ENCODE measurements at regions not wholly inside any gene's neighbourhood (a gene's known extent, or its start where the extent isn't known, plus 50 kb on each side); places are given as distances from the start of the nearest gene placed in this dataset.

GRCh38 chr5:57325678-57326397 is 152.0 kb downstream of the GPBP1 start:
- TF ChIP-seq CTCF (IDR thresholded peaks at IDR 0.05) (no peak), POLR2A (IDR thresholded peaks at IDR 0.05) (no peak)
- no peaks in the 10 kb centered on the region for H3K4me1 ChIP-seq
- H3K27ac ChIP-seq = no peak overlapping the region
- H3K4me3 ChIP-seq = no peak overlapping the region
- 83 to 86% methylated on average over 4 of the region's 4 CpGs for WGBS, 2 donors
- no peaks in the 10 kb centered on the region for H3K9me3 ChIP-seq
- no peaks in the 10 kb centered on the region for H3K36me3 ChIP-seq (ENCODE audit: low read depth, missing control alignments)
- intact Hi-C loops (cut with DNase I; ENCODE audit: low total_unique reads) = no loop called here
- DNase-seq = no peak
- H3K27me3 ChIP-seq = no peaks in the 10 kb centered on the region

- no peaks in the 10 kb centered on the region for H3K9me3 ChIP-seq
- H3K27ac ChIP-seq = no peak overlapping the region
- DNase-seq = no peak
- TF ChIP-seq CTCF (IDR thresholded peaks at IDR 0.05) = no peak
- no peak for TF ChIP-seq POLR2A (IDR thresholded peaks at IDR 0.05)
- no peaks in the 10 kb centered on the region for H3K4me1 ChIP-seq
- H3K4me3 ChIP-seq = no peak overlapping the region
- no peaks in the 10 kb centered on the region for H3K36me3 ChIP-seq (ENCODE audit: low read depth, missing control alignments)
- WGBS, 2 donors = 90 to 93% methylated on average over 4 of the region's 4 CpGs
- no peaks in the 10 kb centered on the region for H3K27me3 ChIP-seq
- intact Hi-C loops (cut with DNase I; ENCODE audit: low total_unique reads) = no loop called here
Observed at GRCh38 chr5:57324861-57325260, 151.0 kb downstream of the GPBP1 start.

GRCh38 chr5:57324181-57324580 is 150.3 kb downstream of the GPBP1 start:
- no peaks in the 10 kb centered on the region for H3K4me1 ChIP-seq
- no peak for DNase-seq
- 75 to 81% methylated on average over 4 of the region's 4 CpGs for WGBS, 2 donors
- no peaks in the 10 kb centered on the region for H3K27me3 ChIP-seq
- TF ChIP-seq CTCF (IDR thresholded peaks at IDR 0.05) (no peak), POLR2A (IDR thresholded peaks at IDR 0.05) (no peak)
- H3K9me3 ChIP-seq = no peaks in the 10 kb centered on the region
- no peak overlapping the region for H3K4me3 ChIP-seq
- no peaks in the 10 kb centered on the region for H3K36me3 ChIP-seq (ENCODE audit: low read depth, missing control alignments)
- no peak overlapping the region for H3K27ac ChIP-seq
- intact Hi-C loops (cut with DNase I; ENCODE audit: low total_unique reads) = no loop called here

GRCh38 chr5:57320582-57320981 is 146.7 kb downstream of the GPBP1 start:
- H3K36me3 ChIP-seq (ENCODE audit: low read depth, missing control alignments) = no peaks in the 10 kb centered on the region
- H3K27ac ChIP-seq = no peak overlapping the region
- no peak for DNase-seq
- TF ChIP-seq CTCF (IDR thresholded peaks at IDR 0.05) = no peak
- TF ChIP-seq POLR2A (IDR thresholded peaks at IDR 0.05) = no peak
- no peaks in the 10 kb centered on the region for H3K4me1 ChIP-seq
- 51% methylated on average over 6 of the region's 6 CpGs for whole genome bisulfite sequencing, 2 donors
- H3K9me3 ChIP-seq = no peaks in the 10 kb centered on the region
- H3K4me3 ChIP-seq = no peak overlapping the region
- intact Hi-C loops (cut with DNase I; ENCODE audit: low total_unique reads) = no loop called here
- no peaks in the 10 kb centered on the region for H3K27me3 ChIP-seq

GRCh38 chr5:57319628-57320027 is 145.8 kb downstream of the GPBP1 start:
- H3K36me3 ChIP-seq (ENCODE audit: low read depth, missing control alignments) = no peaks in the 10 kb centered on the region
- TF ChIP-seq POLR2A (IDR thresholded peaks at IDR 0.05) (no peak), CTCF (IDR thresholded peaks at IDR 0.05) (no peak)
- 85 to 97% methylated on average over 4 of the region's 4 CpGs for WGBS, 2 donors
- H3K9me3 ChIP-seq = no peaks in the 10 kb centered on the region
- H3K27ac ChIP-seq = no peak overlapping the region
- intact Hi-C loops (cut with DNase I; ENCODE audit: low total_unique reads) = no loop called here
- H3K4me3 ChIP-seq = no peak overlapping the region
- no peak for DNase-seq
- no peaks in the 10 kb centered on the region for H3K4me1 ChIP-seq
- H3K27me3 ChIP-seq = no peaks in the 10 kb centered on the region
